Ovary (tissue), 3 donors: ENCODE measurements at regions not wholly inside any gene's neighbourhood (a gene's known extent, or its start where the extent isn't known, plus 50 kb on each side); places are given as distances from the start of the nearest gene placed in this dataset.

Experiments used
- EP300 ChIP-seq: sonication (generic); formaldehyde crosslinking; IDR thresholded peaks from one replicate; pipeline ENCODE4 v1.6.1; 2017; ENCODE audit warnings: antibody characterized with exemption
- POLR2A ChIP-seq: fragments of 450-650 bp; IDR thresholded peaks from one replicate; pipeline ENCODE4 v1.6.1; 2017; ENCODE audit warnings: antibody characterized with exemption, mild to moderate bottlenecking, moderate library complexity
- TF ChIP-seq, protein P1 (sequence below), 3 donors: fragments of 450-650 bp in 2 of 3; fragments of 200-600 bp in 1 of 3; IDR thresholded peaks; one replicate each; pipeline versions ENCODE4 v1.5.1 to v1.8.0; 2016 to 2022; ENCODE audit warnings: antibody characterized with exemption in 3 of 3, mild to moderate bottlenecking in 1 of 3
- donor health status: DM: no; HTN: no; CAD: no.

DNA sequence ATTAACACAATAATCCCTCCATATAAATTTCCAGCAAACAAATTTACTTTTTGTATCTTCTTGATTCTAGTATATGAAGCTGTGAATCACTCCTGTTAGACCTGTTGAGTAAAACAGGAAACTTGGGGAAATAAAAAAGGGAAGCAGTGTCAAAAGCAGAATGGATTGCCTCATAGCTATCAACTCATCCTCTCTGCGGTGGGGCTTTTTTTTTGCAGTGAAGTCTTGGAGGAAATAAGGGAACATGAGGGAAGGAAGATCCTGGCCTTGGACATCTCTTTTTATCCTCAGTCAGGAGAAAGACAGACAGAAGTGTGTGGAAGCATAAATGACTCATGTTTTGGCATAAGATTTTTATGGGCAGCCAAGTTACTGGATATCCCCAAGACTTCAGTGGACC is 332.5 kb downstream of the TFAP2A start:
- TF ChIP-seq, protein P1, sequence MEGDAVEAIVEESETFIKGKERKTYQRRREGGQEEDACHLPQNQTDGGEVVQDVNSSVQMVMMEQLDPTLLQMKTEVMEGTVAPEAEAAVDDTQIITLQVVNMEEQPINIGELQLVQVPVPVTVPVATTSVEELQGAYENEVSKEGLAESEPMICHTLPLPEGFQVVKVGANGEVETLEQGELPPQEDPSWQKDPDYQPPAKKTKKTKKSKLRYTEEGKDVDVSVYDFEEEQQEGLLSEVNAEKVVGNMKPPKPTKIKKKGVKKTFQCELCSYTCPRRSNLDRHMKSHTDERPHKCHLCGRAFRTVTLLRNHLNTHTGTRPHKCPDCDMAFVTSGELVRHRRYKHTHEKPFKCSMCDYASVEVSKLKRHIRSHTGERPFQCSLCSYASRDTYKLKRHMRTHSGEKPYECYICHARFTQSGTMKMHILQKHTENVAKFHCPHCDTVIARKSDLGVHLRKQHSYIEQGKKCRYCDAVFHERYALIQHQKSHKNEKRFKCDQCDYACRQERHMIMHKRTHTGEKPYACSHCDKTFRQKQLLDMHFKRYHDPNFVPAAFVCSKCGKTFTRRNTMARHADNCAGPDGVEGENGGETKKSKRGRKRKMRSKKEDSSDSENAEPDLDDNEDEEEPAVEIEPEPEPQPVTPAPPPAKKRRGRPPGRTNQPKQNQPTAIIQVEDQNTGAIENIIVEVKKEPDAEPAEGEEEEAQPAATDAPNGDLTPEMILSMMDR (IDR thresholded peaks at IDR 0.05) = no peak
- TF ChIP-seq POLR2A = no peak
- TF ChIP-seq EP300 = no peak
